Pancreas (tissue), 10 donors: ENCODE measurements at regions not wholly inside any gene's neighbourhood (a gene's known extent, or its start where the extent isn't known, plus 50 kb on each side); places are given as distances from the start of the nearest gene placed in this dataset.

Source experiments
- ATAC-seq, 4 donors: fragments of 200-7000 bp; cut with Tn5 transposase; one replicate each; pipeline versions ENCODE4 v1.8.0 to v1.9.1; 2020; ENCODE audit warnings: mild to moderate bottlenecking in 4 of 4, moderate library complexity in 4 of 4
- DNase-seq, 6 donors: peaks; one replicate each; pipeline ENCODE4 v3.0.0-alpha.2; 2020
- FAIRE-seq: peaks from 2 replicates; lab custom pipeline; 2012; peaks lifted over from hg19 to GRCh38; lab: Jason Lieb, UNC
- H3K27ac ChIP-seq, 4 donors: fragments of 200-600 bp; sonication (generic); 1 replicate in 3 of 4; 2 replicates in 1 of 4; pipeline versions ENCODE4 v1.5.0 to v1.8.0; 2020
- H3K27me3 ChIP-seq, 4 donors: fragments of 200-600 bp; one replicate each; pipeline ENCODE4 v1.8.0; 2021
- H3K36me3 ChIP-seq, 3 donors: fragments of 200-600 bp; sonication (generic) in 1 of 3; one replicate each; pipeline versions ENCODE4 v1.5.0 to v1.8.0; 2020 to 2021
- H3K4me1 ChIP-seq, 3 donors: fragments of 200-600 bp; one replicate each; pipeline ENCODE4 v1.8.0; 2021
- H3K4me3 ChIP-seq, 4 donors: fragments of 200-600 bp; sonication (generic) in 2 of 4; one replicate each; pipeline versions ENCODE4 v1.5.0 to v1.8.0; 2020 to 2021
- H3K9me3 ChIP-seq, 4 donors: fragments of 200-600 bp; one replicate each; pipeline ENCODE4 v1.8.0; 2021
- WGBS, 2 donors: extraction: QIAGEN DNeasy Blood & Tissue Kit; methylation state at CpG; one replicate each; pipeline ENCODE4 v1.1.7; 2013; 5-methylcytosine and 5-hydroxymethylcytosine counted together
- intact Hi-C, 3 donors: fragments of 100-400 bp; cut with DNase I; formaldehyde crosslinking; loops; one replicate each; pipeline versions ENCODE4 v1.11.1 to v1.14.2; 2022
- TF ChIP-seq, protein P1 (sequence below), 4 donors: fragments of 200-600 bp; sonication (generic) in 3 of 4; IDR thresholded peaks; one replicate each; pipeline versions ENCODE4 v1.5.0 to v1.8.0; 2021; ENCODE audit warnings: antibody characterized with exemption in 4 of 4
- donor health status: healthy with polysubstance abuse.
- donor health status: DM: no; HTN: no; CAD: no; lungs with moderate emphysema.
- donor health status: DM: no; HTN: no; CAD: no.
- donor health status: control.
- donor health status: control.
- donor health status: Bipolar disorder and iron deficiency.
- donor health status: DM: yes; HTN: yes; CAD: no.
- donor health status: DM: no; HTN: no; CAD: no.
- donor health status: DM: no; HTN: no; CAD: no.
- donor health status: DM: yes; HTN: yes; CAD: no.

DNA sequence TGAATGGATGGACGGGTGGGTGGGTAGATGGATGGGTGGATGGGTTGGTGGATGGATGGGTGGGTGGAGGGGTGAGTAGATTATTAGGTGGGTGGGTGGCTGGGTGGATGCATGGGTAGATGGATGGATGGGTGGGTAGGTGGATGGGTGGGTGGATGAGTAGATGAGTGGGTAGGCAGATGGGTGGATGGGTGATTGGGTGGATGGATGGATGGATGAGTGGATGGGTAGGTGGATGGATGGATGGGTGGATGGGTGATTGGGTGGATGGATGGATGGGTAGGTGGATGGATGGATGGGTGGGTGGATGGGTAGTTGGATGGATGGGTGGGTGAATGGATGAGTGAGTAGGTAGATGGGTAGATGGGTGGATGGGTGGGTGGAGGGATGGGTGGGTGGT, 59.6 kb upstream of the ADGRA1 start:
- H3K27me3 ChIP-seq: no peaks in the 10 kb centered on the region
- WGBS, 2 donors: 27 to 43% methylated on average over 1 of the region's 1 CpG
- intact Hi-C loops: no loop called here
- no peak for DNase-seq
- no peak for FAIRE-seq
- H3K27ac ChIP-seq: no peak overlapping the region
- no peaks in the 10 kb centered on the region for H3K9me3 ChIP-seq
- no peaks in the 10 kb centered on the region for H3K36me3 ChIP-seq
- ATAC-seq: no peak
- TF ChIP-seq, protein P1, sequence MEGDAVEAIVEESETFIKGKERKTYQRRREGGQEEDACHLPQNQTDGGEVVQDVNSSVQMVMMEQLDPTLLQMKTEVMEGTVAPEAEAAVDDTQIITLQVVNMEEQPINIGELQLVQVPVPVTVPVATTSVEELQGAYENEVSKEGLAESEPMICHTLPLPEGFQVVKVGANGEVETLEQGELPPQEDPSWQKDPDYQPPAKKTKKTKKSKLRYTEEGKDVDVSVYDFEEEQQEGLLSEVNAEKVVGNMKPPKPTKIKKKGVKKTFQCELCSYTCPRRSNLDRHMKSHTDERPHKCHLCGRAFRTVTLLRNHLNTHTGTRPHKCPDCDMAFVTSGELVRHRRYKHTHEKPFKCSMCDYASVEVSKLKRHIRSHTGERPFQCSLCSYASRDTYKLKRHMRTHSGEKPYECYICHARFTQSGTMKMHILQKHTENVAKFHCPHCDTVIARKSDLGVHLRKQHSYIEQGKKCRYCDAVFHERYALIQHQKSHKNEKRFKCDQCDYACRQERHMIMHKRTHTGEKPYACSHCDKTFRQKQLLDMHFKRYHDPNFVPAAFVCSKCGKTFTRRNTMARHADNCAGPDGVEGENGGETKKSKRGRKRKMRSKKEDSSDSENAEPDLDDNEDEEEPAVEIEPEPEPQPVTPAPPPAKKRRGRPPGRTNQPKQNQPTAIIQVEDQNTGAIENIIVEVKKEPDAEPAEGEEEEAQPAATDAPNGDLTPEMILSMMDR (IDR thresholded peaks at IDR 0.05): no peak
- no peak overlapping the region for H3K4me3 ChIP-seq
- H3K4me1 ChIP-seq: no peaks in the 10 kb centered on the region

DNA sequence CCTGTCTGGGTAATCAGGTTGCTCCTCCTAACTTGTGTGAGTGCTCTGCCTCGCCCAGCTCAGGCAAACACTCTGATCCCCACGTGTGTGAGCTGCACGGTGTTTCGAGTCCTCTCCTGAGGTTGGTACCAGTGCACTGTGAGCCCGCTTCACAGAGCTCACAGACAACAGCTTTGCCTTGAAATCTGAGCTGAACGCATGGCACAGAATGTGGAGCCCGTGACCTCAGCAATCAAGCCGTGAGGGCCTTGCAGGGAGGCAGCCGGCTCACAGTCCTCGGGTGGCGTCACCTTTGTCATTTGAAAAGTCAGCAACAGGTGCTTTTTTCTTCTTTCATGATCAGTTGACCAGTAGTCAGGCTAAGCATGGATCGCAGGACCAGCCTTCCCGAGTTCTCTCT, 60.2 kb upstream of the ADGRA1 start:
- no peaks in the 10 kb centered on the region for H3K36me3 ChIP-seq
- TF ChIP-seq, protein P1 (IDR thresholded peaks at IDR 0.05): no peak
- no peaks in the 10 kb centered on the region for H3K27me3 ChIP-seq
- no peak overlapping the region for H3K4me3 ChIP-seq
- FAIRE-seq (no peak), DNase-seq (peak in 1 of 6 donors; percentile 16), ATAC-seq (no peak)
- H3K4me1 ChIP-seq: no peaks in the 10 kb centered on the region
- WGBS, 2 donors: 36 to 47% methylated on average over 13 of the region's 13 CpGs
- intact Hi-C loops: no loop called here
- H3K9me3 ChIP-seq: no peaks in the 10 kb centered on the region
- no peak overlapping the region for H3K27ac ChIP-seq

DNA sequence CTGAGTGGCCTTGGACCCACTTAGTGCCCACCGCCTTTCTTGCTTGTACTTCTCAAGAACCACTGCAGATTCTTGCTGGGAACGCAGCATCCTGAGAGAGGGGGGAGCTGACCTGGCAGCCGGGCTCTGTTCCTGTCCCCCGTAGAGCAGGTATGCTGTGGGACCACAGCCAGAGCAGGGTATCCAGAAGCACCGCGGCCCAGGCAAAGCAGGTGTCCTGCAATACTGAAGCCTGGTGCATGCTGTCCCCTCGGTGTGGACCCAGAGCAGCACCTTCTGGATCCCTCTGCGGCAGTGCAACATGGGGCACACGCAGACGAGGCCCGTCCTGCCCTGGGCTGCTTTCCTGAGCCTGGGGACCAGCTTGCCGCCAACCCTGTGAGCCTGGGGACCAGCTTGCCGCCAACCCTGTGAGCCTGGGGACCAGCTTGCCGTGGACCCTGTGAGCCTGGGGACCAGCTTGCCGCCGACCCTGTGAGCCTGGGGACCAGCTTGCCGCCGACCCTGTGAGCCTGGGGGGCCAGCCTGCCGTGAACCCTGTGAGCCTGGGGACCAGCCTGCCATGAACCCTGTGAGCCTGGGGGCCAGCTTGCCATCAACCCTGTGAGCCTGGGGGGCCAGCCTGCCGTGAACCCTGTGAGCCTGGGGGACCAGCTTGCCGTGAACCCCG, 60.9 kb upstream of the ADGRA1 start:
- FAIRE-seq: no peak
- Histone ChIP-seq H3K36me3 (no peaks in the 10 kb centered on the region), H3K4me3 (no peak overlapping the region), H3K27me3 (no peaks in the 10 kb centered on the region), H3K27ac (peak overlapping the region in 1 of 4 donors; percentile 22), H3K9me3 (no peaks in the 10 kb centered on the region), H3K4me1 (no peaks in the 10 kb centered on the region)
- intact Hi-C loops: no loop called here
- peak in 1 of 6 donors; percentile 58 for DNase-seq
- peak in 2 of 4 donors; percentile 25 to 44 for ATAC-seq
- WGBS, 2 donors: 53 to 60% methylated on average over 22 of the region's 22 CpGs
- TF ChIP-seq, protein P1 (IDR thresholded peaks at IDR 0.05): no peak

DNA sequence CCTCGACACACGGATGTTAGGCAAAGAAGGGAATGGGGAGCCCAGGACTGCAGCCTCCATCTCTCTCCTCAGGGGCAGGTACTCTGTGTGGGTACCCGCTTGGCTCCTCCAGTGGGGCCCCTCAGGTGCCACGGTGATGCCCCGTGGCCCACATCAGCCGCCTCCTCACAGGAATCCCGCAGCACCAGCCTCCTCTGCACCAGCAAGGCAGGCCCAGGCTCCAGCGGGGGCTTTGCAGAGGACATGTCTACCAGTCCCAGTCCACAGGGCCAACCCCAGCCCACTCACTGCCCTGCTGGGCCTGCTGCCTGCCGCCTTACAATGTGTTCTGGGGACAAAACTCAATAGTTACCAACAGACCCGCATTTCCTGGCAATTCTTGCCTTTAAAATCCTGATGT, 61.6 kb upstream of the ADGRA1 start:
- no peak for FAIRE-seq
- H3K9me3 ChIP-seq: no peaks in the 10 kb centered on the region
- 48 to 61% methylated on average over 10 of the region's 10 CpGs for WGBS, 2 donors
- H3K4me3 ChIP-seq: no peak overlapping the region
- H3K4me1 ChIP-seq: no peaks in the 10 kb centered on the region
- intact Hi-C loops: no loop called here
- peak overlapping the region in 1 of 4 donors; percentile 22 for H3K27ac ChIP-seq
- TF ChIP-seq, protein P1 (IDR thresholded peaks at IDR 0.05): no peak
- ATAC-seq: peak in 1 of 4 donors; percentile 22
- H3K27me3 ChIP-seq: no peaks in the 10 kb centered on the region
- no peaks in the 10 kb centered on the region for H3K36me3 ChIP-seq
- peak in 1 of 6 donors; percentile 74 for DNase-seq

DNA sequence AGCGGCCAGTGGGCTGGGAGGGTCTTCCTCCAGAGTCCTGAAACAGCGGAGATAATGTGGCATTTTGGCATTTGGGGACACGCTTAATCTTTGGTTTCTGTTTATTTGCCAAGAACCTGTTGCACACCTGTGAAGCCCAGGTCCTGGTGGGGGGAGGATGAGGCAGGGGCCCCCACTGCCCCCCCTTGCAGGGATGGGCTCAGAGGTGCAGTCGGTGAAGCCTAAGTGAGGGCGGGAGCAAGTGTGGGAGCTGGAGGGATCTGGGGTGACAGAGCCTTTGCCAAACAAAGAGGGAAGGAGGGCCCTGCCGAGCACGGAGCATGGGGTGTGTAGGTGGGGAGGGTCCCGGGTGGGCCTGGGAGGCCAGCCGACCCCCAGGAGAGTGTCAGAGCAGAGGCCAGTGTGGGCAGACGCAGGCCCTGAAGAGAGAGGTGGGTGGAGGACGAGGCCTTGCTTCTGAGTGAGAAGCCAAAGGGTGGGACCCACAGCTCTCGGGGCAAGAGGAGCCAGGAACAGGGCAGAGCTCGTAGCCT, 62.1 kb upstream of the ADGRA1 start:
- no peaks in the 10 kb centered on the region for H3K36me3 ChIP-seq
- TF ChIP-seq, protein P1 (IDR thresholded peaks at IDR 0.05): no peak
- no peaks in the 10 kb centered on the region for H3K4me1 ChIP-seq
- no peak overlapping the region for H3K27ac ChIP-seq
- H3K27me3 ChIP-seq: no peaks in the 10 kb centered on the region
- ATAC-seq (no peak), DNase-seq (peak in 1 of 6 donors; percentile 28), FAIRE-seq (no peak)
- H3K9me3 ChIP-seq: no peaks in the 10 kb centered on the region
- WGBS, 2 donors: 55 to 72% methylated on average over 13 of the region's 13 CpGs
- intact Hi-C loops: no loop called here
- no peak overlapping the region for H3K4me3 ChIP-seq
